WI38 (cell line): ENCODE measurements at regions not wholly inside any gene's neighbourhood (a gene's known extent, or its start where the extent isn't known, plus 50 kb on each side); places are given as distances from the start of the nearest gene placed in this dataset.

Experiments used
- H3K4me3 ChIP-seq: 2 replicates; pipeline ENCODE4 v1.5.1; 2011; ENCODE audit warnings: low read depth, mild to moderate bottlenecking, control low read depth, low read length
- CTCF ChIP-seq: IDR thresholded peaks from 2 replicates; pipeline ENCODE4 v1.5.1; 2012; ENCODE audit warnings: low read depth, mild to moderate bottlenecking, control low read depth, low read length

- peak; percentile 69 for TF ChIP-seq CTCF
- no peak overlapping the region for H3K4me3 ChIP-seq
Measured at GRCh38 chr16:72400257-72401083, 228.5 kb upstream of the PMFBP1 start.

GRCh38 chr16:72399811-72400210 is 227.9 kb upstream of the PMFBP1 start:
- TF ChIP-seq CTCF: no peak
- H3K4me3 ChIP-seq: no peak overlapping the region

- H3K4me3 ChIP-seq: no peak overlapping the region
- TF ChIP-seq CTCF: no peak
Measured at GRCh38 chr16:72397876-72398275, 225.9 kb upstream of the PMFBP1 start.

GRCh38 chr16:72394526-72394925 is 222.6 kb upstream of the PMFBP1 start:
- TF ChIP-seq CTCF: no peak
- H3K4me3 ChIP-seq: no peak overlapping the region

GRCh38 chr16:72389791-72390190 is 217.8 kb upstream of the PMFBP1 start:
- TF ChIP-seq CTCF: no peak
- H3K4me3 ChIP-seq: no peak overlapping the region

- no peak overlapping the region for H3K4me3 ChIP-seq
- TF ChIP-seq CTCF: no peak
Measured at GRCh38 chr16:72388007-72388406, 216.1 kb upstream of the PMFBP1 start.

GRCh38 chr16:72384651-72385050 is 212.7 kb upstream of the PMFBP1 start:
- TF ChIP-seq CTCF: no peak
- H3K4me3 ChIP-seq: no peak overlapping the region
